Calu3 (cell line): ENCODE measurements at regions not wholly inside any gene's neighbourhood (a gene's known extent, or its start where the extent isn't known, plus 50 kb on each side); places are given as distances from the start of the nearest gene placed in this dataset.

Experiments
- BruUV-seq: library from RNA; stranded (reverse); fragments of 400-500 nt; replicated peaks from 2 replicates; lab custom pipeline; 2021; lab: Mats Ljungman, UMichigan
- CTCF ChIA-PET: fragments of 300-600 bp; sonication (Branson Sonifier 250); formaldehyde crosslinking; loops from one replicate; lab custom pipeline; 2022; ENCODE audit warnings: antibody characterized with exemption; lab: Charles Lee
- DNase-seq: peaks from one replicate; pipeline ENCODE4 v3.0.0; 2022
- H3K27ac Mint-ChIP-seq: one replicate; pipeline ENCODE4 v1.8.0; 2022; ENCODE audit warnings: mixed read lengths; ENCODE audit not compliant: unreplicated experiment
- H3K27me3 Mint-ChIP-seq: one replicate; pipeline ENCODE4 v1.8.0; 2022; ENCODE audit warnings: mixed read lengths; ENCODE audit not compliant: unreplicated experiment
- H3K36me3 Mint-ChIP-seq: one replicate; pipeline ENCODE4 v1.8.0; 2022; ENCODE audit warnings: mild to moderate bottlenecking, moderate library complexity, mixed read lengths; ENCODE audit not compliant: insufficient read depth, unreplicated experiment
- H3K4me1 Mint-ChIP-seq: one replicate; pipeline ENCODE4 v1.8.0; 2022; ENCODE audit warnings: mild to moderate bottlenecking, low read depth, mixed read lengths; ENCODE audit not compliant: unreplicated experiment
- H3K4me3 Mint-ChIP-seq: one replicate; pipeline ENCODE4 v1.8.0; 2022; ENCODE audit warnings: mild to moderate bottlenecking, low read depth, moderate library complexity, mixed read lengths; ENCODE audit not compliant: unreplicated experiment
- H3K9me3 Mint-ChIP-seq: one replicate; pipeline ENCODE4 v1.8.0; 2022; ENCODE audit warnings: low read depth, mixed read lengths; ENCODE audit not compliant: unreplicated experiment
- CTCF ChIP-seq: fragments of 200-600 bp; IDR thresholded peaks from one replicate; pipeline ENCODE4 v1.8.0; 2022; ENCODE audit warnings: antibody characterized with exemption; ENCODE audit not compliant: unreplicated experiment
- intact Hi-C: fragments of 100-400 bp; cut with micrococcal nuclease; formaldehyde crosslinking; loops from one replicate; pipeline ENCODE4 v1.10.0; 2022; ENCODE audit not compliant: unreplicated experiment

GRCh38 chr2:605674-606608, 71.3 kb downstream of the TMEM18 start:
- peaks cover 5% of the 10 kb centered on the region for H3K9me3 Mint-ChIP-seq
- intact Hi-C loops: no loop called here
- H3K4me1 Mint-ChIP-seq: peaks cover 18% of the 10 kb centered on the region
- CTCF ChIA-PET: no interaction called here
- H3K4me3 Mint-ChIP-seq: no peak overlapping the region
- no peaks in the 10 kb centered on the region for H3K27me3 Mint-ChIP-seq
- no peak for DNase-seq
- H3K36me3 Mint-ChIP-seq: peaks cover 13% of the 10 kb centered on the region
- BruUV-seq: no TSS peak
- TF ChIP-seq CTCF: no peak
- no peak overlapping the region for H3K27ac Mint-ChIP-seq

GRCh38 chr2:604854-605524, 72.2 kb downstream of the TMEM18 start:
- Mint-ChIP-seq H3K27ac (no peak overlapping the region), H3K4me1 (peaks cover 18% of the 10 kb centered on the region), H3K27me3 (no peaks in the 10 kb centered on the region), H3K9me3 (peaks cover 5% of the 10 kb centered on the region), H3K36me3 (peaks cover 13% of the 10 kb centered on the region), H3K4me3 (no peak overlapping the region)
- intact Hi-C loops: no loop called here
- no peak for DNase-seq
- CTCF ChIA-PET: no interaction called here
- no peak for TF ChIP-seq CTCF
- no TSS peak for BruUV-seq

- intact Hi-C loops: no loop called here
- Mint-ChIP-seq H3K9me3 (peaks cover 5% of the 10 kb centered on the region), H3K4me3 (no peak overlapping the region), H3K27me3 (no peaks in the 10 kb centered on the region), H3K36me3 (peaks cover 13% of the 10 kb centered on the region), H3K4me1 (peaks cover 18% of the 10 kb centered on the region), H3K27ac (no peak overlapping the region)
- no peak for TF ChIP-seq CTCF
- DNase-seq: no peak
- BruUV-seq: no TSS peak
- CTCF ChIA-PET: no interaction called here
Observed at GRCh38 chr2:604385-604784, 72.8 kb downstream of the TMEM18 start.

GRCh38 chr2:603869-604268, 73.3 kb downstream of the TMEM18 start:
- intact Hi-C loops: no loop called here

More at GRCh38 chr2:603869-604268, 73.3 kb downstream of the TMEM18 start:
- Mint-ChIP-seq H3K27me3 (no peaks in the 10 kb centered on the region), H3K27ac (peak overlapping the region; percentile 85), H3K4me1 (peaks cover 18% of the 10 kb centered on the region), H3K4me3 (no peak overlapping the region), H3K36me3 (peaks cover 13% of the 10 kb centered on the region), H3K9me3 (peaks cover 5% of the 10 kb centered on the region)
- DNase-seq: no peak
- no peak for TF ChIP-seq CTCF
- CTCF ChIA-PET: no interaction called here
- no TSS peak for BruUV-seq
